SK-N-SH (cell line): ENCODE measurements at regions not wholly inside any gene's neighbourhood (a gene's known extent, or its start where the extent isn't known, plus 50 kb on each side); places are given as distances from the start of the nearest gene placed in this dataset.

Experiments used
- CTCF ChIA-PET: fragments of 300-600, 350-600 bp; formaldehyde crosslinking; extraction: SDS; loops from one replicate; lab custom pipeline; 2021; lab: Yijun Ruan, JAX
- POLR2A ChIA-PET: fragments of 350-600 bp; sonication (Branson Sonifier 250); formaldehyde crosslinking; extraction: SDS; loops from one replicate; lab custom pipeline; 2020; ENCODE audit warnings: antibody characterized with exemption, inconsistent platforms; lab: Yijun Ruan, JAX
- DNase-seq: peaks from one replicate; pipeline ENCODE4 v3.0.0; 2012
- H2AFZ ChIP-seq: fragments of 200-600 bp; sonication (generic); 2 replicates; pipeline ENCODE4 v1.8.1; 2016; ENCODE audit warnings: antibody characterized with exemption, mild to moderate bottlenecking, low read depth
- H3F3A ChIP-seq: fragments of 200-600 bp; sonication (generic); replicated peaks from 2 replicates; pipeline ENCODE3; 2016; ENCODE audit warnings: antibody characterized with exemption, mild to moderate bottlenecking; ENCODE audit not compliant: insufficient read depth
- H3K27ac ChIP-seq, 2 experiments: fragments of 200-500 bp in 1 of 2; fragments of 200-600 bp in 1 of 2; sonication (Bioruptor generic) in 1 of 2; sonication (generic), shearing (Covaris generic) in 1 of 2; 2 replicates each; pipeline versions ENCODE4 v1.5.1 to v1.6.1; 2014 to 2016; ENCODE audit warnings: low read depth in 2 of 2, inconsistent platforms in 1 of 2, low read length in 1 of 2, mild to moderate bottlenecking in 1 of 2, mixed read lengths in 1 of 2
- H3K27me3 ChIP-seq: fragments of 200-600 bp; sonication (generic), shearing (Covaris generic); 2 replicates; pipeline ENCODE4 v1.6.1; 2016; ENCODE audit warnings: mixed run types; ENCODE audit not compliant: insufficient read depth
- H3K36me3 ChIP-seq, 2 experiments: fragments of 200-500 bp in 1 of 2; fragments of 200-600 bp in 1 of 2; sonication (Bioruptor generic) in 1 of 2; sonication (generic) in 1 of 2; replicated peaks in 1 of 2; 2 replicates each; pipeline versions ENCODE3 to v1.5.1; 2014 to 2016; ENCODE audit warnings: low read length in 1 of 2, mild to moderate bottlenecking in 1 of 2; ENCODE audit not compliant: insufficient read depth in 2 of 2, control insufficient read depth in 1 of 2
- H3K4me1 ChIP-seq, 2 experiments: fragments of 200-500 bp in 1 of 2; fragments of 200-600 bp in 1 of 2; sonication (Bioruptor generic) in 1 of 2; sonication (generic), shearing (Covaris generic) in 1 of 2; 2 replicates each; pipeline versions ENCODE4 v1.5.1 to v1.6.1; 2014 to 2016; ENCODE audit warnings: low read depth in 1 of 2, low read length in 1 of 2, mixed run types in 1 of 2; ENCODE audit not compliant: insufficient read depth in 2 of 2, control insufficient read depth in 1 of 2
- H3K4me2 ChIP-seq: fragments of 200-600 bp; sonication (generic), shearing (Covaris generic); 2 replicates; pipeline ENCODE4 v1.6.1; 2017; ENCODE audit warnings: mixed run types
- H3K4me3 ChIP-seq, 2 experiments: fragments of 200-500 bp in 1 of 2; fragments of 200-600 bp in 1 of 2; sonication (Bioruptor generic) in 1 of 2; sonication (generic), shearing (Covaris generic) in 1 of 2; 2 replicates each; pipeline versions ENCODE4 v1.5.1 to v1.8.1; 2014 to 2016; ENCODE audit warnings: low read depth in 2 of 2, inconsistent platforms in 1 of 2, low read length in 1 of 2, mild to moderate bottlenecking in 1 of 2, mixed read lengths in 1 of 2, moderate library complexity in 1 of 2
- H3K79me2 ChIP-seq: fragments of 200-600 bp; sonication (generic); 2 replicates; pipeline ENCODE4 v1.8.1; 2017; ENCODE audit warnings: mild to moderate bottlenecking; ENCODE audit not compliant: insufficient read depth
- H3K9ac ChIP-seq: fragments of 200-600 bp; sonication (generic); 2 replicates; pipeline ENCODE4 v1.6.1; 2017; ENCODE audit warnings: mixed run types
- H3K9me2 ChIP-seq: fragments of 200-600 bp; sonication (generic); 2 replicates; pipeline ENCODE4 v1.6.1; 2017; ENCODE audit warnings: mixed run types
- H3K9me3 ChIP-seq: fragments of 200-600 bp; sonication (generic); 2 replicates; pipeline ENCODE4 v1.6.1; 2017; ENCODE audit warnings: mixed run types, mild to moderate bottlenecking, moderate library complexity
- H4K20me1 ChIP-seq: fragments of 200-600 bp; sonication (generic); 2 replicates; pipeline ENCODE4 v1.6.1; 2017; ENCODE audit warnings: mild to moderate bottlenecking, mixed run types; ENCODE audit not compliant: insufficient read depth
- CTCF ChIP-seq: fragments of 200-600 bp; sonication (generic); IDR thresholded peaks from 2 replicates; pipeline ENCODE4 v1.6.1; 2017; ENCODE audit warnings: antibody characterized with exemption, mild to moderate bottlenecking, moderate library complexity
- EP300 ChIP-seq, 2 experiments: IDR thresholded peaks; 2 replicates each; pipeline versions ENCODE4 v1.4.0 to v1.6.1; 2012; ENCODE audit warnings: borderline replicate concordance in 1 of 2, low read depth in 1 of 2, low read length in 1 of 2
- EZH2phosphoT487 ChIP-seq: fragments of 200-600 bp; sonication (generic); IDR thresholded peaks from 2 replicates; pipeline ENCODE4 v1.6.1; 2017; ENCODE audit warnings: low read depth, mixed run types, mild to moderate bottlenecking, antibody characterized with exemption, moderate library complexity, borderline replicate concordance
- FOSL2 ChIP-seq: IDR thresholded peaks from 2 replicates; pipeline ENCODE4 v1.4.0; 2012; ENCODE audit warnings: low read depth, mild to moderate bottlenecking, moderate library complexity, borderline replicate concordance
- JUND ChIP-seq: IDR thresholded peaks from 2 replicates; pipeline ENCODE4 v1.4.0; 2012
- MAX ChIP-seq: IDR thresholded peaks from 2 replicates; pipeline ENCODE4 v1.4.0; 2012; ENCODE audit warnings: low read depth
- MEF2A ChIP-seq: IDR thresholded peaks from 2 replicates; pipeline ENCODE4 v1.4.0; 2012; ENCODE audit warnings: low read depth, borderline replicate concordance
- MXI1 ChIP-seq: IDR thresholded peaks from 2 replicates; pipeline ENCODE4 v1.6.1; 2012; ENCODE audit warnings: mild to moderate bottlenecking, low read depth, low read length, improper control_type of control experiment
- NFIC ChIP-seq: IDR thresholded peaks from 2 replicates; pipeline ENCODE4 v1.4.0; 2012; ENCODE audit warnings: borderline replicate concordance
- NRF1 ChIP-seq: IDR thresholded peaks from 2 replicates; pipeline ENCODE4 v1.6.1; 2012; ENCODE audit warnings: low read depth, mild to moderate bottlenecking, low read length
- RXRA ChIP-seq: IDR thresholded peaks from 2 replicates; pipeline ENCODE4 v1.4.0; 2012; ENCODE audit warnings: low read depth, mild to moderate bottlenecking, borderline replicate concordance
- SIN3A ChIP-seq: IDR thresholded peaks from 2 replicates; pipeline ENCODE4 v1.6.1; 2012; ENCODE audit warnings: low read depth, mild to moderate bottlenecking, low read length, moderate library complexity, borderline replicate concordance
- TEAD4 ChIP-seq: IDR thresholded peaks from 2 replicates; pipeline ENCODE4 v1.4.0; 2012; ENCODE audit warnings: mild to moderate bottlenecking, borderline replicate concordance; ENCODE audit not compliant: insufficient read depth
- USF2 ChIP-seq: fragments of 150-350 bp; IDR thresholded peaks from 2 replicates; pipeline ENCODE4 v1.6.1; 2017; ENCODE audit warnings: antibody characterized with exemption, low read length, low read depth, borderline replicate concordance
- YY1 ChIP-seq: IDR thresholded peaks from 2 replicates; pipeline ENCODE4 v1.4.0; 2012; ENCODE audit warnings: low read depth, mild to moderate bottlenecking
- ZBTB33 ChIP-seq: IDR thresholded peaks from 2 replicates; pipeline ENCODE4 v1.4.0; 2012; ENCODE audit warnings: low read depth, borderline replicate concordance
- WGBS: methylation state at CpG from one replicate; pipeline ENCODE4 v1.1.6; 2017; ENCODE audit warnings: low lambda C conversion rate; 5-methylcytosine and 5-hydroxymethylcytosine counted together

GRCh38 chr14:21940887-21941856, 267.6 kb upstream of the OR4E1 start:
- Histone ChIP-seq H4K20me1 (no peaks in the 10 kb centered on the region), H2AFZ (no peak overlapping the region), H3F3A (no peaks in the 10 kb centered on the region), H3K27ac (no peak overlapping the region), H3K36me3 (no peaks in the 10 kb centered on the region), H3K9me3 (no peaks in the 10 kb centered on the region), H3K4me2 (no peak overlapping the region), H3K9ac (no peak overlapping the region), H3K4me1 (no peaks in the 10 kb centered on the region), H3K27me3 (no peaks in the 10 kb centered on the region), H3K79me2 (no peaks in the 10 kb centered on the region), H3K9me2 (no peaks in the 10 kb centered on the region), H3K4me3 (peak overlapping the region in 1 of 2 experiments; percentile 49; a peak in 1 of 4 replicates)
- WGBS = 7% methylated on average over 7 of the region's 7 CpGs
- peak; percentile 57 for TF ChIP-seq CTCF
- TF ChIP-seq EZH2phosphoT487 = no peak
- POLR2A ChIA-PET = no interaction called here
- CTCF ChIA-PET = interaction anchor here (0.8 to 1.4 kb wide), 2 partner anchors 19 to 23 kb away, joined by 3 read pairs; no protein-coding TSS in a partner anchor
- DNase-seq = peak; percentile 9

- CTCF ChIA-PET = interaction anchor here (1.6 kb wide), 1 partner anchor 22 kb away, joined by 4 read pairs; no protein-coding TSS in a partner anchor
- Histone ChIP-seq H3K4me2 (no peak overlapping the region), H3K36me3 (no peaks in the 10 kb centered on the region), H3K9me2 (no peaks in the 10 kb centered on the region), H3K27me3 (no peaks in the 10 kb centered on the region), H3K79me2 (no peaks in the 10 kb centered on the region), H3K4me3 (no peak overlapping the region), H3K9ac (no peak overlapping the region), H3F3A (no peaks in the 10 kb centered on the region), H4K20me1 (no peaks in the 10 kb centered on the region), H2AFZ (no peak overlapping the region), H3K4me1 (no peaks in the 10 kb centered on the region), H3K9me3 (no peaks in the 10 kb centered on the region), H3K27ac (no peak overlapping the region)
- POLR2A ChIA-PET = no interaction called here
- no peak for DNase-seq
- no peak for TF ChIP-seq NRF1
- no peak for TF ChIP-seq USF2
- no peak for TF ChIP-seq SIN3A
- TF ChIP-seq YY1 = no peak
- TF ChIP-seq RXRA = no peak
- TF ChIP-seq EP300 (IDR thresholded peaks at IDR 0.05; ENCODE audit: borderline replicate concordance in 1 of 2, low read depth in 1 of 2, low read length in 1 of 2) = no peak
- TF ChIP-seq ZBTB33 = no peak
- no peak for TF ChIP-seq TEAD4
- TF ChIP-seq FOSL2 = no peak
- no peak for TF ChIP-seq MXI1
- TF ChIP-seq MAX = no peak
- TF ChIP-seq MEF2A = no peak
- no peak for TF ChIP-seq JUND
- no peak for TF ChIP-seq NFIC
- 4% methylated on average over 1 of the region's 1 CpG for WGBS
These were observed 266.2 kb upstream of the OR4E1 start for GRCh38 chr14:21939836-21940235.
